ENCODE measurements at regions not wholly inside any gene's neighbourhood (a gene's known extent, or its start where the extent isn't known, plus 50 kb on each side); places are given as distances from the start of the nearest gene placed in this dataset.

DNA sequence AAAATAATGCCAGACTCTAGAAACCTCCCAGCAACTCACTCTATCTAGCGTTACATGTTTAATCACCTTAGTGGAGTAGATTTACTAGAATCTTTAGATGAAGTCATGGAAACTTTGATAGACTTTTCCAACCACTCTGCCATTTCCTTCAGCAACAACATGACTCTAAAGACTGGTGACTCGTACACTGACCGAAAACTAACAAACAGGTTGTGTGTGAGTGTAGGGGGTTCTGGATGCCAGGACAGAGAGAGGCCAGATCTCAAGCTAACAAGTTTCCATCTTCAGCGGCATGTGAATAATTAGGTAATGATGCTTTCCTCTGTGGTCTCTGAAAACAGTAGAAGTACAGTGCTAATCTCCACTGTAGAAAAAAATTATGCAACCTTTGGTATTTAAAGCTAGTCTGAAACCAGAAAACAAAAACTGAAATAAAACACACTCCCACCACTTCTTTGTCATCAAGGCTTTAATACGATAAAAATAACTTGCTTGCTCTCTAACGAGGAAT lies 286.4 kb downstream of the PRDM5 start:
- no peak overlapping the region for H3K27ac ChIP-seq (ENCODE audit: low read depth, low read length)
- no peak overlapping the region for H3K9ac ChIP-seq (ENCODE audit: low read length in 5 of 5)
- no peaks in the 10 kb centered on the region for H3K4me1 ChIP-seq (ENCODE audit: control insufficient read depth in 5 of 5, insufficient read depth in 5 of 5, low read length in 5 of 5)
- no peaks in the 10 kb centered on the region for H3K9me3 ChIP-seq (ENCODE audit: control insufficient read depth in 5 of 5, low read length in 5 of 5)
- no peaks in the 10 kb centered on the region for H3K36me3 ChIP-seq (ENCODE audit: control insufficient read depth in 5 of 5, insufficient read depth in 5 of 5, low read length in 5 of 5)
- H3K27me3 ChIP-seq (ENCODE audit: control insufficient read depth in 5 of 5, insufficient read depth in 4 of 5, low read length in 5 of 5), result no peaks in the 10 kb centered on the region
- H3K4me3 ChIP-seq (ENCODE audit: low read depth in 1 of 5, low read length in 5 of 5), result no peak overlapping the region

DNA sequence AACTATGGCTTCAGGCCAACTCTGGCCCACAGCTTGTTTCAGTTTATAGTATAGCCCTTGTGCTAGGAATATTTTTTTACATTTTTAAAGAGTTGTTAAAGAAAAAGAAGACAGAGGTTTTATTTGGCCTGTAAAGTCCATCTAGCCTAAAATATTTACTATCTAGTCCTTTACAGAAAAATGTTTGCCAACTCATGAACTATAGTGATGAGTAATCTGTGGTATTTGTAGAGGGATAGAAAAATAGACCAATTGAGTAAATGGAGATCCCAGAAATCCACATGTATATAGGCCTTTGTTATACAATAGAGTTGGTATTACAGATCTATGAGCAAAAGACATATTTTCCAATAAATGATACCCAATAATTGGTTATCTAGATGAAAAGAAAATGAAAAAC lies 288.7 kb downstream of the PRDM5 start:
- no peaks in the 10 kb centered on the region for H3K9me3 ChIP-seq (ENCODE audit: control insufficient read depth in 5 of 5, low read length in 5 of 5)

GRCh38 chr4:120630427-120630826 lies 292.1 kb downstream of the PRDM5 start:
- Histone ChIP-seq H3K36me3 (ENCODE audit: control insufficient read depth in 5 of 5, insufficient read depth in 5 of 5, low read length in 5 of 5) (no peaks in the 10 kb centered on the region), H3K27ac (ENCODE audit: low read depth, low read length) (no peak overlapping the region), H3K27me3 (ENCODE audit: control insufficient read depth in 5 of 5, insufficient read depth in 4 of 5, low read length in 5 of 5) (no peaks in the 10 kb centered on the region), H3K4me1 (ENCODE audit: control insufficient read depth in 5 of 5, insufficient read depth in 5 of 5, low read length in 5 of 5) (no peaks in the 10 kb centered on the region), H3K9me3 (ENCODE audit: control insufficient read depth in 5 of 5, low read length in 5 of 5) (no peaks in the 10 kb centered on the region), H3K9ac (ENCODE audit: low read length in 5 of 5) (no peak overlapping the region), H3K4me3 (ENCODE audit: low read depth in 1 of 5, low read length in 5 of 5) (no peak overlapping the region)

More for the DNA sequence above, 288.7 kb downstream of the PRDM5 start:
- Histone ChIP-seq H3K9ac (ENCODE audit: low read length in 5 of 5) (no peak overlapping the region), H3K27me3 (ENCODE audit: control insufficient read depth in 5 of 5, insufficient read depth in 4 of 5, low read length in 5 of 5) (no peaks in the 10 kb centered on the region), H3K27ac (ENCODE audit: low read depth, low read length) (no peak overlapping the region), H3K4me1 (ENCODE audit: control insufficient read depth in 5 of 5, insufficient read depth in 5 of 5, low read length in 5 of 5) (no peaks in the 10 kb centered on the region), H3K36me3 (ENCODE audit: control insufficient read depth in 5 of 5, insufficient read depth in 5 of 5, low read length in 5 of 5) (no peaks in the 10 kb centered on the region), H3K4me3 (ENCODE audit: low read depth in 1 of 5, low read length in 5 of 5) (no peak overlapping the region)

GRCh38 chr4:120629546-120630108 lies 292.9 kb downstream of the PRDM5 start:
- Histone ChIP-seq H3K36me3 (ENCODE audit: control insufficient read depth in 5 of 5, insufficient read depth in 5 of 5, low read length in 5 of 5) (no peaks in the 10 kb centered on the region), H3K9ac (ENCODE audit: low read length in 5 of 5) (no peak overlapping the region), H3K4me1 (ENCODE audit: control insufficient read depth in 5 of 5, insufficient read depth in 5 of 5, low read length in 5 of 5) (no peaks in the 10 kb centered on the region), H3K27ac (ENCODE audit: low read depth, low read length) (no peak overlapping the region), H3K4me3 (ENCODE audit: low read depth in 1 of 5, low read length in 5 of 5) (no peak overlapping the region), H3K27me3 (ENCODE audit: control insufficient read depth in 5 of 5, insufficient read depth in 4 of 5, low read length in 5 of 5) (no peaks in the 10 kb centered on the region), H3K9me3 (ENCODE audit: control insufficient read depth in 5 of 5, low read length in 5 of 5) (no peaks in the 10 kb centered on the region)

- no peaks in the 10 kb centered on the region for H3K9me3 ChIP-seq (ENCODE audit: control insufficient read depth in 5 of 5, low read length in 5 of 5)
- no peak overlapping the region for H3K9ac ChIP-seq (ENCODE audit: low read length in 5 of 5)
- H3K4me3 ChIP-seq (ENCODE audit: low read depth in 1 of 5, low read length in 5 of 5), result no peak overlapping the region
- H3K36me3 ChIP-seq (ENCODE audit: control insufficient read depth in 5 of 5, insufficient read depth in 5 of 5, low read length in 5 of 5), result no peaks in the 10 kb centered on the region
- no peaks in the 10 kb centered on the region for H3K27me3 ChIP-seq (ENCODE audit: control insufficient read depth in 5 of 5, insufficient read depth in 4 of 5, low read length in 5 of 5)
- H3K4me1 ChIP-seq (ENCODE audit: control insufficient read depth in 5 of 5, insufficient read depth in 5 of 5, low read length in 5 of 5), result no peaks in the 10 kb centered on the region
- H3K27ac ChIP-seq (ENCODE audit: low read depth, low read length), result no peak overlapping the region
Observed at GRCh38 chr4:120622601-120623000, 299.9 kb downstream of the PRDM5 start.

DNA sequence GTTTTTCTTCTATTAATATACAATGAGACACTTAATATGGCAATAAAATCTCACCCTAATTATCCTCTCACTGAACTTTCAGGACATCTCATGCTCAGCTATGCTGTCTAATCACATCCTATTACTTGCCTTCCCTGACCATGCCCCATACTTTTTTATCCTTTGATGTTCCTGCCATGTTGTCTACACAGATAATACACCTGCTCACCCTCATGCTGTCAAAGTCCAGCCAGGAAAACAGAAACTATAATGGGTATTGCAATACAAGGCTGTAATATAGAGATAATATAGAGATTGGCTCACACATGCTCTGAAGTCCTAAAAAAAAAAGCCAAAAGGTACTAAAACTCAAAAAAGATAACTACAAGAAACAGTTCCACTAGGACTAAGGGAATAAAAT lies 305.4 kb downstream of the PRDM5 start:
- Histone ChIP-seq H3K36me3 (ENCODE audit: control insufficient read depth in 5 of 5, insufficient read depth in 5 of 5, low read length in 5 of 5) (no peaks in the 10 kb centered on the region), H3K27ac (ENCODE audit: low read depth, low read length) (no peak overlapping the region), H3K9ac (ENCODE audit: low read length in 5 of 5) (no peak overlapping the region), H3K9me3 (ENCODE audit: control insufficient read depth in 5 of 5, low read length in 5 of 5) (no peaks in the 10 kb centered on the region), H3K4me3 (ENCODE audit: low read depth in 1 of 5, low read length in 5 of 5) (no peak overlapping the region), H3K27me3 (ENCODE audit: control insufficient read depth in 5 of 5, insufficient read depth in 4 of 5, low read length in 5 of 5) (no peaks in the 10 kb centered on the region), H3K4me1 (ENCODE audit: control insufficient read depth in 5 of 5, insufficient read depth in 5 of 5, low read length in 5 of 5) (no peaks in the 10 kb centered on the region)

DNA sequence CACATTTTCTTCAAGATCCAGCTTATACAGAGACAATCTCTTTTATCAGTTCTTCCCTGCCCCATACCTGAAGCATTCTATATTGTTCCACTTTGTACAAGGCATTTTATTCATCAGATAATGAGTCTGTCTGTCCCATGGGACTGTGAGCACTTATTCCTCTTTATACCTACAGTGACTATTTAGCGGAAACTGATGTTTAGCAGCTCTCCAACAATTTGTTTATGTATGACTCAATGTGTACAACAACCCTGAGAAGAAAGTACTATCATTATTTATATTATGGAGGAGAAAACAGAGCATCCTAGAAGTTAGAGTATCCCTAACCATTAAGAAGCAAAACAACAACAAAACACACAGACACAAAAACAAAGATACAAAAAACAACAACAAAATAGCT lies 306.5 kb downstream of the PRDM5 start:
- Histone ChIP-seq H3K4me3 (ENCODE audit: low read depth in 1 of 5, low read length in 5 of 5) (no peak overlapping the region), H3K27me3 (ENCODE audit: control insufficient read depth in 5 of 5, insufficient read depth in 4 of 5, low read length in 5 of 5) (no peaks in the 10 kb centered on the region), H3K9ac (ENCODE audit: low read length in 5 of 5) (no peak overlapping the region), H3K9me3 (ENCODE audit: control insufficient read depth in 5 of 5, low read length in 5 of 5) (no peaks in the 10 kb centered on the region), H3K36me3 (ENCODE audit: control insufficient read depth in 5 of 5, insufficient read depth in 5 of 5, low read length in 5 of 5) (no peaks in the 10 kb centered on the region), H3K27ac (ENCODE audit: low read depth, low read length) (no peak overlapping the region), H3K4me1 (ENCODE audit: control insufficient read depth in 5 of 5, insufficient read depth in 5 of 5, low read length in 5 of 5) (no peaks in the 10 kb centered on the region)

- Histone ChIP-seq H3K9me3 (ENCODE audit: control insufficient read depth in 5 of 5, low read length in 5 of 5) (no peaks in the 10 kb centered on the region), H3K27ac (ENCODE audit: low read depth, low read length) (no peak overlapping the region), H3K36me3 (ENCODE audit: control insufficient read depth in 5 of 5, insufficient read depth in 5 of 5, low read length in 5 of 5) (no peaks in the 10 kb centered on the region), H3K4me3 (ENCODE audit: low read depth in 1 of 5, low read length in 5 of 5) (no peak overlapping the region), H3K27me3 (ENCODE audit: control insufficient read depth in 5 of 5, insufficient read depth in 4 of 5, low read length in 5 of 5) (no peaks in the 10 kb centered on the region), H3K9ac (ENCODE audit: low read length in 5 of 5) (no peak overlapping the region), H3K4me1 (ENCODE audit: control insufficient read depth in 5 of 5, insufficient read depth in 5 of 5, low read length in 5 of 5) (no peaks in the 10 kb centered on the region)
Observed at GRCh38 chr4:120613778-120614177, 308.7 kb downstream of the PRDM5 start.

- Histone ChIP-seq H3K27me3 (ENCODE audit: control insufficient read depth in 5 of 5, insufficient read depth in 4 of 5, low read length in 5 of 5) (no peaks in the 10 kb centered on the region), H3K27ac (ENCODE audit: low read depth, low read length) (no peak overlapping the region), H3K4me3 (ENCODE audit: low read depth in 1 of 5, low read length in 5 of 5) (no peak overlapping the region), H3K9ac (ENCODE audit: low read length in 5 of 5) (no peak overlapping the region), H3K4me1 (ENCODE audit: control insufficient read depth in 5 of 5, insufficient read depth in 5 of 5, low read length in 5 of 5) (no peaks in the 10 kb centered on the region), H3K9me3 (ENCODE audit: control insufficient read depth in 5 of 5, low read length in 5 of 5) (peaks cover 0 to 3% (median 0%) of the 10 kb centered on the region in 5 donors), H3K36me3 (ENCODE audit: control insufficient read depth in 5 of 5, insufficient read depth in 5 of 5, low read length in 5 of 5) (no peaks in the 10 kb centered on the region)
Observed at GRCh38 chr4:120611092-120611491, 311.4 kb downstream of the PRDM5 start.

DNA sequence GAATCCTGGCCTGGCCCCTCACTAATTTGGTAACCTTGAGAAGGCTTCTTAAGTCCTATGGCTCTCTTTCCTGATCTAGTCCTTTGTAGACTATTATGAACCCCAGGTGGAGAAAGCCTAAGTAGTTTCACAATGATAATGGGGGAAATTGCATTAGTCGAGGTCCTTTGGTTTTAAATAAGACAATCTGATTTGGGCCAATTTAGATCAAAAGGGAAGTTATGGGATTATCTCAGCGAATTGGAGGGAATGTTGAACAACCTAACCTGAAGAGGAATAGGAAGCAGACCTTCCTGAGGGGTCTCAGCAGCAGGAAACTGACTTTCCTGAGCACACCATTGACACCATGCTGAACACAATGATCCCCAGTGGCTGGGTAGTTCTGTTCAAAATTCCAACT lies 331.5 kb downstream of the PRDM5 start:
- H3K4me3 ChIP-seq (ENCODE audit: low read depth in 1 of 5, low read length in 5 of 5), result no peak overlapping the region
- no peaks in the 10 kb centered on the region for H3K4me1 ChIP-seq (ENCODE audit: control insufficient read depth in 5 of 5, insufficient read depth in 5 of 5, low read length in 5 of 5)
- H3K36me3 ChIP-seq (ENCODE audit: control insufficient read depth in 5 of 5, insufficient read depth in 5 of 5, low read length in 5 of 5), result no peaks in the 10 kb centered on the region
- H3K27ac ChIP-seq (ENCODE audit: low read depth, low read length), result no peak overlapping the region
- H3K9me3 ChIP-seq (ENCODE audit: control insufficient read depth in 5 of 5, low read length in 5 of 5), result peaks cover 0 to 3% (median 0%) of the 10 kb centered on the region in 5 donors
- no peak overlapping the region for H3K9ac ChIP-seq (ENCODE audit: low read length in 5 of 5)
- H3K27me3 ChIP-seq (ENCODE audit: control insufficient read depth in 5 of 5, insufficient read depth in 4 of 5, low read length in 5 of 5), result no peaks in the 10 kb centered on the region

- Histone ChIP-seq H3K36me3 (ENCODE audit: control insufficient read depth in 5 of 5, insufficient read depth in 5 of 5, low read length in 5 of 5) (no peaks in the 10 kb centered on the region), H3K9me3 (ENCODE audit: control insufficient read depth in 5 of 5, low read length in 5 of 5) (no peaks in the 10 kb centered on the region), H3K27me3 (ENCODE audit: control insufficient read depth in 5 of 5, insufficient read depth in 4 of 5, low read length in 5 of 5) (no peaks in the 10 kb centered on the region), H3K27ac (ENCODE audit: low read depth, low read length) (no peak overlapping the region), H3K9ac (ENCODE audit: low read length in 5 of 5) (no peak overlapping the region), H3K4me1 (ENCODE audit: control insufficient read depth in 5 of 5, insufficient read depth in 5 of 5, low read length in 5 of 5) (no peaks in the 10 kb centered on the region), H3K4me3 (ENCODE audit: low read depth in 1 of 5, low read length in 5 of 5) (no peak overlapping the region)
Observed at GRCh38 chr4:120589787-120590186, 332.7 kb downstream of the PRDM5 start.
